ENCODE measurements at regions not wholly inside any gene's neighbourhood (a gene's known extent, or its start where the extent isn't known, plus 50 kb on each side); places are given as distances from the start of the nearest gene placed in this dataset.

DNA sequence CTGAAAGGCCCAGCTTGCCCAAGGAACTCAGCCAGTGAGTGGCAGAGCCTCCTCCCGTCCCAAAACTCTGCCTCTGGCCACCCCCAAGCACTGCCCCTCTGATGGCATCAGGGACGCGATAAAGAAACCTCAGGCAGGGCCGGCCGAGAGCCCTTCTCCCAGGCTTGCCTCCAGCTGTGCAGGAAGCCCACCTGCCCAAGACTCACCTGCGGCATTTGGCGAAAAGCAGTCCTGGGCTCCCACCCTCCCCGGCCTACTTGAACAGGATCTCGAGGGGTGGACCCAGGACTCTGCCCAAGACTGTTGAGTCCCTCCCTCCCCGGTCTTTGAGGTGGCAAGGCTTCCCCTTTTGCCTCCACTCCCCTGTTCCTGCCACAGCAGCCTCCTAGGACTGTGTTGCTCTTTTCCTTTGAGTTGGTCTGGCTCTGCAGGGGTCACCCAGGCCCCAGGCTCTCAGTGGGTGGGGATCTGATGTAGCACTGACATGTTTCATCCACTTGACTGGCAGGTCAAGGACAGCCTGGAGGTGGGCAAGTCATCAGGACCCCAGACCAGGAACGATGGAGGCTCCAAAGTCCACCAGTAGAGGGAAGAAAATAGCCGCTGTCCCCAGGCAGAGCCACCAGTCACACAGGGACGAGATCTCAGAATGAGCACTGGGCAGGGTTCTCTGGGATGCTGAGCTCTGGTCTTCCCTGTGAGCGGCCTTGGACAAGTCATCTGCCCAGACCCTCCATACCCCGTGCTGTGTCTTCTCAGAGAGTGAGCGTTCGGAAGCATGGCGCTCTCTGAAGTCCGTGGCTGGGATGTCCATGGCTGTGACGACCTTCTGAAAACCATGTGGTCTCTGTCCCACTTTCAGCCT lies 111.0 kb upstream of the TNRC6C start:
- in situ Hi-C loops (cut with MboI; ENCODE audit: low pct_unique_long_range_greater_than_20kb, low sequenced_read_pairs) = no loop called here
- no peak for DNase-seq

- DNase-seq = no peak
- in situ Hi-C loops (cut with MboI; ENCODE audit: low pct_unique_long_range_greater_than_20kb, low sequenced_read_pairs) = no loop called here
Observed at GRCh38 chr17:77848257-77848656, 110.2 kb upstream of the TNRC6C start.

DNA sequence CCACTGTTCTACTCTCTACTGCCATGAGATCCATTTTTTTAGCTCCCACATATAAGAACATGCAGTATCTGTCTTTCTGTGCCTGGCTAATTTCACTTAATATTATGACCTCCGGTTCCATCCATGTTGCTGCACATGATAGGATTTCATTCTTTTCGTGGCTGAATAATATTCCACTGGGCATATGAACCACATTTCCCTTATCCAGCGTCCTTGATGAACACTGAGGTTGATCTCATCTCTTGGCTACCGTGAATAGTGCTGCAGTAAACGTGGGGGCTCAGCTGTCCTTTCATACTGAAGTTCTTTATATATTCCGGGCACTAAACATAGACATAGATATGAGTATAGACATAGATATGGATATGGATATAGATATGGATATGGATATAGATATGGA lies 109.3 kb upstream of the TNRC6C start:
- in situ Hi-C loops (cut with MboI; ENCODE audit: low pct_unique_long_range_greater_than_20kb, low sequenced_read_pairs) = no loop called here
- no peak for DNase-seq

DNA sequence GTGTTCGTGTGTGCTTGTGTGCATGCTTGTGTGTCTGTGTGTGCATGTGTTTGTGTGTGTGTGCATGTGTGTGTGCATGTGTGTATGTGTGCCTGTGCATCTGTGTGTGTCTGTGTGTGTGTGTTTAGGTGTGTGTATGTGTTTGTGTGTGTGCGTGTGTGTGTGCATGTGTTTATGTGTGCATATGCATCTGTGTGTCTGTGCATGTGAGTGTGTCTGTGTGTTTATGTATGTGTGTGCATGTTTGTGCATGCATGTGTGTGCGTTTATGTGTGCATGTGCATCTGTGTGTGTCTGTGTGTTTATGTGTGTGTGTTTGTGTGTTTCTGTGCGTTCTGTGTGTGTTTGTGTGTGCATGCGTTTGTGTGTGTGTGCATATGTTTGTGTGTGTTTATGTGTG lies 106.6 kb upstream of the TNRC6C start:
- no peak for DNase-seq
- in situ Hi-C loops (cut with MboI; ENCODE audit: low pct_unique_long_range_greater_than_20kb, low sequenced_read_pairs) = no loop called here

- no peak for DNase-seq
- in situ Hi-C loops (cut with MboI; ENCODE audit: low pct_unique_long_range_greater_than_20kb, low sequenced_read_pairs) = no loop called here
Observed at GRCh38 chr17:77852731-77853130, 105.8 kb upstream of the TNRC6C start.

- no peak for DNase-seq
- in situ Hi-C loops (cut with MboI; ENCODE audit: low pct_unique_long_range_greater_than_20kb, low sequenced_read_pairs) = no loop called here
Observed at GRCh38 chr17:77853191-77853977, 105.1 kb upstream of the TNRC6C start.

DNA sequence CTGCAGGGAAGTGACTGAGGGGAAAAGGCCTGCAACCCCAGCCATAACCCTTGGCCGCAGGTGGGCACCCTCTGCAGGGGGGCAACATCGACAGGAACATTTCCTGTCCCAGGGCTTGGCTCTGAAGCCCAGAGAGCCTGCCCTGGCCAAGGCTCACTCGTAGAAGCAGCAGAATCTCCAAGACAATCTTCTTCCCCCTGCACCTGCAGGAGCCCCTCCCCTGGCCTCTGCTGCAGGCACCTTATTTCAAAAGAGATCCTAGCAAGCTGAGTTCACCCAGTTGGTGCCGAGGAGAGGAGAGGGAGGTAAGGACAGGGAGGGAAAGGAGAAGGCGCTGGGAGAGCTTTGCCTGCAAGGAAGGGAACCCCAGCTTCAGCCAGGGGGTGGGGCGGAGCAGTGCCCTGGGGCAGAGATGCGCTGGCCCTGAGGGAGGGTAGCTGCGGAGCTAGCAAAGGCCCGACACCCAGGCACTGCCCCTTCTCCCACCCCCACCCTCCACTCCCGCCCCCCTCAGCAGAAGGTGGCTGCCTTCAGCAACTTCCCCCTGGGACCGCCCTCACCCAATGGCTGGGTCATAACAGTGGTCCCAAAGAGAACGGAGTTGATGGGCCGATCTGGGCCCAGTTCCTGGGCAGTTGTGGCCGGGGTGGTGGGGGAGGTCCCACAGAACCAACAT lies 104.3 kb upstream of the TNRC6C start:
- DNase-seq = no peak
- in situ Hi-C loops (cut with MboI; ENCODE audit: low pct_unique_long_range_greater_than_20kb, low sequenced_read_pairs) = no loop called here

GRCh38 chr17:77854759-77855745 lies 103.5 kb upstream of the TNRC6C start:
- in situ Hi-C loops (cut with MboI; ENCODE audit: low pct_unique_long_range_greater_than_20kb, low sequenced_read_pairs) = no loop called here

GRCh38 chr17:77856551-77857305 lies 101.8 kb upstream of the TNRC6C start:
- DNase-seq = no peak
- in situ Hi-C loops (cut with MboI; ENCODE audit: low pct_unique_long_range_greater_than_20kb, low sequenced_read_pairs) = no loop called here

More at GRCh38 chr17:77854759-77855745, 103.5 kb upstream of the TNRC6C start:
- DNase-seq = no peak

- in situ Hi-C loops (cut with MboI; ENCODE audit: low pct_unique_long_range_greater_than_20kb, low sequenced_read_pairs) = no loop called here
- DNase-seq = no peak
Observed at GRCh38 chr17:77857306-77857555, 101.3 kb upstream of the TNRC6C start.

DNA sequence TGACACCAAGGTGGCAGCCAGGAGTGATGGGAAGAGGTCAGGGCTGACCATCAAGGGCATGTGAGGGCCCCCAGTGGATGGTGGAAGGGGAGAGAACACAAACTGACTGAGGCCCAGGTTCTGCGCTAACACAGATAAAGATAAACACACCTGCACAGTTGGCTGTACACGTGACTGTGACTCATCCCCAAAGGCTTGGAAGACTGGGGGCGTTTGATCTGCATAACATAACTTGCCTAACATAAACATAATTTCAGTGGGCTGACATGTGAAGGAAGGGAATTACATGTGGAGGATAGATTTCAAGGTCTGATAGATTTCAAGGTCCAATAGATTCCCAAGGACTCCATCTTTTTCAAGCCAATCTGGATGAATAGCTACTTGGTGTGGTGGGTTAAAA lies 100.9 kb upstream of the TNRC6C start:
- in situ Hi-C loops (cut with MboI; ENCODE audit: low pct_unique_long_range_greater_than_20kb, low sequenced_read_pairs) = no loop called here
- DNase-seq = no peak

DNA sequence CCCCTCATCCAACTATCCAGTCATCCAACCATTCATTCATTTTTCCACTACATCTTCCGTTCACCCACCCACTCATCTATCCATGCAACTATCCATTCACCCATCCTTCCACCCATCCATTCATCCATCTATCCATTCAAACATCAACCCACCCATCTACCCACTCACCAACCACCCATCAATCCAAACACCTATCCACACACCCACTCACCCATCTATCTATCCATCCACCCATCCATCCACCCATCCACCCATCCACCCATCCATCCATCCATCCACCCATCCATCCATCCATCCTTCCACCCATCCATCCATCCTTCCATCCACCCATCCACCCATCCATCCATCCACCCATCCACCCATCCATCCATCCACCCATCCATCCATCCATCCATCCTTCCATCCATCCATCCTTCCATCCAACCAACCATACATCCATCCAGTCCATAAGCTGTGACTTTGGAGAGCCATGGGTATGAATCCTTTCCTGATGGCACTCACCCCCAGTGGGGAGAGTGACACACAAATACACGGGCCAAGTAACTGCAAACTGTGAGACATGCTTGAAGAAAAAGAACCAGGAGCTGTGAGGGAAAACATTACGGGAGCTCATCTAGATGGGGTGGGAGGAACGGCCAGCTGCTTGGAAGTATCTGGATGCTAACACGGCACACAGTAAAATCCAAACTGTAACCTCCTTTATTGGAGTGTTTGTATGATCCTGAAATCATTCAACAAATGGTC lies 100.0 kb upstream of the TNRC6C start:
- no peak for DNase-seq
- in situ Hi-C loops (cut with MboI; ENCODE audit: low pct_unique_long_range_greater_than_20kb, low sequenced_read_pairs) = no loop called here

DNA sequence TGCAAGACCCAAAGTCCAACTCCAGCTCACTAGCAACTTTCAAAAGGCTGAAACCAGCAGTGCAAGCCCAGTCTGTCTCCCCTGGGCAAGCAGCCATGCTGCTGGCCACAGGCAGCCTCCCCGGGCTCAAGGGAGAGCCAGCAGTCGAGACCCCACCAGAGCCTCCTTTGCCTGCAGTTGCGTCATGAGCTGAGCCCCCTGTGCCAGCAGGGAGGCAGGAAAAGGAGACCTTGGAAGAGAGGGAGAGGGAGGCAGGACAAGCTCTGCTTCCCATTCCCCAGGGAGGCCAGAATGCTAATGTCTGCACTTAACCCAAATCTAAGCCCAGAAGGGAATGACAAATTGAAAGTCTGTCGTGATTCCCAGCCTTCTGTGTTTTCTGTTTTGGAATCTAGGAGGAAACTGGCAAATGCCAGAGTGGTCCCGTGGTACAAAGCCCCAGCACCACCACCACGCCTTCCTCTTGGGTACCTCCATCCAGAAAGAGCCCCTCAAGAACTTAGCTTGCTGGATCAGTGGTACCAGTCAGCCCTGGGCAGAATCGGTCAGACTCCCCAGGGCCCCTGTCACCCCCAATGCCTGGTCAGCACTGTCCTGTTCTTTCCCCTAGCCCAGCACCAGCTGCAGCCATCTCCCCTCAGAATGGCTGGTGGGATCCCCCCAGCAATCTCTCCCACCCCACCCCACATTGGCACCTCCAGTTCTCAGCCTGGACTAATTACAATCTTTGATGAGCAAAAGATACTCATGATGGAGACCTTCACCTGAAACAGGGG lies 99.3 kb upstream of the TNRC6C start:
- in situ Hi-C loops (cut with MboI; ENCODE audit: low pct_unique_long_range_greater_than_20kb, low sequenced_read_pairs) = no loop called here

DNA sequence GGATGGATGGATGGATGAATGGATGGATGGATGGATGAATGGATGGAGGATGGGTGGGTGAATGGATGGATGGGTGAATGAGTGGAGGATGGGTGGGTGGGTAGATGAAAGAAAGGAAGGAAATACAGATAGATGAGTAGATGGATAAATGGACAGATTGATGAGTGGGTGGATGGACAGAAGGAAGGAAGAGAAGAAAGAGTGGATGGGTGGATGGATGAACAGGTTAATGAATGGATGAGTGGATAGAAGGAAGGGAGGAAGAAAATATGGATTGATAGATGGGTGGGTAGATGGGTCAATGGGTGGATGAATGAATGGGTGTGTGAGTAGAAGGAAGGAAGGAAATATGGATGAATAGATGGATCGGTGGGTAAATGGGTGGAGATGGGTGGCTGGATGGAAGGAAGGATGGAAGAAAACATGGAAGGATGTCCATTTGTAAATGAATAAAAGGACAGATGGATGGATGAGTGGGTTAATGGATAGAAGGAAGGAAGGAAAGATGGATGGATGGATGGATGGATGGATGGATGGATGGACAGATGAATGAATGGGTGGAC lies 97.3 kb upstream of the TNRC6C start:
- in situ Hi-C loops (cut with MboI; ENCODE audit: low pct_unique_long_range_greater_than_20kb, low sequenced_read_pairs) = no loop called here
- DNase-seq = no peak

More for the DNA sequence above, 99.3 kb upstream of the TNRC6C start:
- DNase-seq = no peak

GRCh38 chr17:77861981-77862645 lies 96.4 kb upstream of the TNRC6C start:
- in situ Hi-C loops (cut with MboI; ENCODE audit: low pct_unique_long_range_greater_than_20kb, low sequenced_read_pairs) = no loop called here
- DNase-seq = no peak
